H9 (cell line): ENCODE measurements at regions not wholly inside any gene's neighbourhood (a gene's known extent, or its start where the extent isn't known, plus 50 kb on each side); places are given as distances from the start of the nearest gene placed in this dataset.

Experiments
- DNase-seq: peaks from one replicate; pipeline ENCODE4 v3.0.0-alpha.2; 2017
- H2AFZ ChIP-seq: one replicate; pipeline ENCODE4 v1.6.1; 2013; ENCODE audit warnings: mild to moderate bottlenecking, low read length, control low read depth, moderate library complexity
- H2AK5ac ChIP-seq: 2 replicates; pipeline ENCODE4 v1.6.1; 2013; ENCODE audit warnings: low read length, control low read depth, mixed read lengths; ENCODE audit not compliant: insufficient read length
- H2BK120ac ChIP-seq: one replicate; pipeline ENCODE4 v1.6.1; 2013; ENCODE audit warnings: low read depth, mild to moderate bottlenecking, low read length, control low read depth, inconsistent platforms; ENCODE audit not compliant: poor library complexity, severe bottlenecking
- H2BK12ac ChIP-seq: 2 replicates; pipeline ENCODE4 v1.6.1; 2013; ENCODE audit warnings: low read length, control low read depth, mixed read lengths, low read depth; ENCODE audit not compliant: insufficient read length
- H2BK15ac ChIP-seq: 2 replicates; pipeline ENCODE4 v1.6.1; 2013; ENCODE audit warnings: low read depth, low read length, control low read depth
- H2BK20ac ChIP-seq: one replicate; pipeline ENCODE4 v1.6.1; 2013; ENCODE audit warnings: low read depth, mild to moderate bottlenecking, low read length, control low read depth, inconsistent platforms; ENCODE audit not compliant: poor library complexity, severe bottlenecking
- H2BK5ac ChIP-seq: 2 replicates; pipeline ENCODE4 v1.6.1; 2013; ENCODE audit warnings: low read length, control low read depth, mixed read lengths; ENCODE audit not compliant: insufficient read length
- H3K14ac ChIP-seq: 2 replicates; pipeline ENCODE4 v1.6.1; 2013; ENCODE audit warnings: low read length, control low read depth; ENCODE audit not compliant: insufficient read depth
- H3K18ac ChIP-seq: 2 replicates; pipeline ENCODE4 v1.6.1; 2013; ENCODE audit warnings: low read depth, mild to moderate bottlenecking, mixed read lengths, low read length, control low read depth; ENCODE audit not compliant: insufficient read length
- H3K23ac ChIP-seq: 2 replicates; pipeline ENCODE4 v1.6.1; 2013; ENCODE audit warnings: low read length, control low read depth, mixed read lengths, low read depth; ENCODE audit not compliant: insufficient read length
- H3K23me2 ChIP-seq: 2 replicates; pipeline ENCODE4 v1.6.1; 2013; ENCODE audit warnings: low read depth, mild to moderate bottlenecking, mixed read lengths, low read length, control low read depth; ENCODE audit not compliant: insufficient read length, poor library complexity, severe bottlenecking
- H3K27ac ChIP-seq: 2 replicates; pipeline ENCODE4 v1.5.1; 2013; ENCODE audit warnings: low read length, control low read depth, mixed read lengths, low read depth; ENCODE audit not compliant: insufficient read length
- H3K27me3 ChIP-seq: 2 replicates; pipeline ENCODE4 v1.6.1; 2013; ENCODE audit warnings: low read length, control low read depth, inconsistent platforms; ENCODE audit not compliant: insufficient read depth
- H3K4ac ChIP-seq: 2 replicates; pipeline ENCODE4 v1.6.1; 2013; ENCODE audit warnings: low read depth, mild to moderate bottlenecking, control low read depth, inconsistent platforms, low read length, moderate library complexity
- H3K4me1 ChIP-seq: 2 replicates; pipeline ENCODE4 v1.6.1; 2013; ENCODE audit warnings: low read length, control low read depth, inconsistent platforms; ENCODE audit not compliant: insufficient read depth
- H3K4me2 ChIP-seq: 2 replicates; pipeline ENCODE4 v1.6.1; 2013; ENCODE audit warnings: low read length, control low read depth, mixed read lengths; ENCODE audit not compliant: insufficient read length, insufficient read depth
- H3K56ac ChIP-seq: 2 replicates; pipeline ENCODE4 v1.6.1; 2013; ENCODE audit warnings: low read depth, mild to moderate bottlenecking, mixed read lengths, low read length, control low read depth; ENCODE audit not compliant: insufficient read length
- H3K79me1 ChIP-seq: 2 replicates; pipeline ENCODE4 v1.6.1; 2013; ENCODE audit warnings: low read depth, mild to moderate bottlenecking, moderate library complexity, low read length, control low read depth, inconsistent platforms; ENCODE audit not compliant: insufficient read depth, poor library complexity, severe bottlenecking
- H3K79me2 ChIP-seq: 2 replicates; pipeline ENCODE4 v1.6.1; 2013; ENCODE audit warnings: low read length, control low read depth, inconsistent platforms; ENCODE audit not compliant: insufficient read depth
- H3K9ac ChIP-seq: 2 replicates; pipeline ENCODE4 v1.6.1; 2013; ENCODE audit warnings: low read length, control low read depth, mixed read lengths; ENCODE audit not compliant: insufficient read length; ENCODE audit errors: extremely low read depth
- H3K9me3 ChIP-seq: one replicate; pipeline ENCODE4 v1.6.1; 2013; ENCODE audit warnings: low read depth, low read length, inconsistent platforms; ENCODE audit not compliant: control insufficient read depth
- H3T11ph ChIP-seq: one replicate; pipeline ENCODE4 v1.6.1; 2013; ENCODE audit warnings: mild to moderate bottlenecking, low read length, control low read depth, inconsistent platforms
- H4K20me1 ChIP-seq: one replicate; pipeline ENCODE4 v1.6.1; 2013; ENCODE audit not compliant: control insufficient read depth, insufficient read length, insufficient read depth
- H4K5ac ChIP-seq: 2 replicates; pipeline ENCODE4 v1.6.1; 2013; ENCODE audit warnings: low read depth, mild to moderate bottlenecking, mixed read lengths, low read length, control low read depth; ENCODE audit not compliant: insufficient read length
- H4K8ac ChIP-seq: replicated peaks from 2 replicates; pipeline ENCODE4 v1.6.1; 2013; ENCODE audit warnings: low read length, control low read depth, mixed read lengths, low read depth; ENCODE audit not compliant: insufficient read length
- H4K91ac ChIP-seq: 2 replicates; pipeline ENCODE4 v1.6.1; 2013; ENCODE audit warnings: low read depth, mild to moderate bottlenecking, moderate library complexity, mixed read lengths, low read length, control low read depth; ENCODE audit not compliant: insufficient read length
- H3K27ac Mint-ChIP-seq, 3 experiments: 2 replicates in 2 of 3; 3 replicates in 1 of 3; pipeline ENCODE4 v1.8.0; 2020 to 2021; ENCODE audit warnings: mixed read lengths in 3 of 3, mild to moderate bottlenecking in 1 of 3, moderate library complexity in 1 of 3
- H3K27me3 Mint-ChIP-seq: 2 replicates; pipeline ENCODE4 v1.8.0; 2021; ENCODE audit warnings: low read depth, mild to moderate bottlenecking, moderate library complexity, mixed read lengths
- H3K36me3 Mint-ChIP-seq, 3 experiments: 2 replicates in 2 of 3; 3 replicates in 1 of 3; pipeline ENCODE4 v1.8.0; 2020 to 2021; ENCODE audit warnings: low read depth in 3 of 3, mixed read lengths in 3 of 3; ENCODE audit not compliant: insufficient read depth in 1 of 3
- H3K4me1 Mint-ChIP-seq, 2 experiments: 2 replicates each; pipeline ENCODE4 v1.8.0; 2020; ENCODE audit warnings: mixed read lengths in 2 of 2
- H3K4me3 Mint-ChIP-seq, 2 experiments: 2 replicates in 1 of 2; 3 replicates in 1 of 2; pipeline ENCODE4 v1.8.0; 2020 to 2021; ENCODE audit warnings: mild to moderate bottlenecking in 2 of 2, mixed read lengths in 2 of 2, moderate library complexity in 1 of 2
- H3K9me3 Mint-ChIP-seq, 2 experiments: 2 replicates in 1 of 2; 3 replicates in 1 of 2; pipeline ENCODE4 v1.8.0; 2020; ENCODE audit warnings: mild to moderate bottlenecking in 2 of 2, mixed read lengths in 2 of 2, moderate library complexity in 1 of 2
- WGBS: extraction: QIAGEN DNeasy Blood & Tissue Kit; methylation state at CpG from one replicate; pipeline ENCODE4 v1.1.7; 2013; ENCODE audit warnings: missing lambda C conversion rate, low lambda C conversion rate, mixed read lengths; ENCODE audit not compliant: insufficient read length; ENCODE audit errors: extremely low coverage; 5-methylcytosine and 5-hydroxymethylcytosine counted together
- TF ChIP-seq, protein P1 (sequence below): fragments of 200-600 bp; sonication (generic); conservative IDR thresholded peaks from 3 replicates; pipeline ENCODE4 v1.8.0; 2021; ENCODE audit warnings: antibody characterized with exemption, mild to moderate bottlenecking

DNA sequence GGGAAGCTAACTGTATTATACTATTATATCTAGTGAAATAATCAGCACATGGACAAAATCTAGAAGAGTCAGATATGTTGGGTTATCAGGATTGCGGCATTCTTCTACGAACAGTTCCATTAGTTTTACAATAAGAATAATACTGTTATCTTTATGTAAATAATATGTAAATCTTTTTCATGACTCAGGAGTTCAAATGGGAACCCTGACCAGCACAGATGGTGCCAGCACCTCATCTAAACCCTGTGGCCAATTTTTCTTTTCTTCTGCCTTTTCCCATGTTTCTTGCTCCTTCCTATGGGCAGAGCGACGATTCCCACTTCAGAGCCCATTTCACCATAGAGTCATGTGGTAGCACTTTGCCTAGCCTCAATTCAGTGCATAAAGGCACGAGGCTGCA, 68.4 kb upstream of the CYP2D6 start:
- no peak overlapping the region for H3K4me3 Mint-ChIP-seq
- Histone ChIP-seq H3K27me3 (no peaks in the 10 kb centered on the region), H3K27ac (no peak overlapping the region), H3K23me2 (no peaks in the 10 kb centered on the region), H4K8ac (no peak overlapping the region), H3K14ac (no peak overlapping the region), H2AK5ac (no peak overlapping the region), H3K56ac (no peak overlapping the region), H2BK20ac (no peak overlapping the region), H2BK12ac (no peak overlapping the region), H3K79me1 (peaks cover 18% of the 10 kb centered on the region), H3K9me3 (no peaks in the 10 kb centered on the region), H3K23ac (no peak overlapping the region), H4K20me1 (no peaks in the 10 kb centered on the region), H4K5ac (no peak overlapping the region), H3K79me2 (peaks cover 19% of the 10 kb centered on the region; the same call in 1 of the 2 replicates), H4K91ac (no peak overlapping the region), H3K18ac (no peak overlapping the region), H2BK120ac (no peak overlapping the region), H3T11ph (no peak overlapping the region), H2AFZ (no peak overlapping the region), H3K4me1 (peaks cover 2% of the 10 kb centered on the region), H2BK5ac (no peak overlapping the region), H3K4me2 (no peak overlapping the region), H2BK15ac (no peak overlapping the region), H3K4ac (no peak overlapping the region), H3K9ac (no peak overlapping the region)
- DNase-seq: no peak
- no CpG with 5 or more reads among the region's 5 CpGs for WGBS
- H3K27ac Mint-ChIP-seq: no peak overlapping the region
- H3K9me3 Mint-ChIP-seq: no peaks in the 10 kb centered on the region; a peak in 1 of 5 replicates
- peaks cover 39 to 42% of the 10 kb centered on the region in 2 experiments for H3K4me1 Mint-ChIP-seq
- peaks cover 15 to 26% (median 21%) of the 10 kb centered on the region in 3 experiments for H3K36me3 Mint-ChIP-seq
- TF ChIP-seq, protein P1, sequence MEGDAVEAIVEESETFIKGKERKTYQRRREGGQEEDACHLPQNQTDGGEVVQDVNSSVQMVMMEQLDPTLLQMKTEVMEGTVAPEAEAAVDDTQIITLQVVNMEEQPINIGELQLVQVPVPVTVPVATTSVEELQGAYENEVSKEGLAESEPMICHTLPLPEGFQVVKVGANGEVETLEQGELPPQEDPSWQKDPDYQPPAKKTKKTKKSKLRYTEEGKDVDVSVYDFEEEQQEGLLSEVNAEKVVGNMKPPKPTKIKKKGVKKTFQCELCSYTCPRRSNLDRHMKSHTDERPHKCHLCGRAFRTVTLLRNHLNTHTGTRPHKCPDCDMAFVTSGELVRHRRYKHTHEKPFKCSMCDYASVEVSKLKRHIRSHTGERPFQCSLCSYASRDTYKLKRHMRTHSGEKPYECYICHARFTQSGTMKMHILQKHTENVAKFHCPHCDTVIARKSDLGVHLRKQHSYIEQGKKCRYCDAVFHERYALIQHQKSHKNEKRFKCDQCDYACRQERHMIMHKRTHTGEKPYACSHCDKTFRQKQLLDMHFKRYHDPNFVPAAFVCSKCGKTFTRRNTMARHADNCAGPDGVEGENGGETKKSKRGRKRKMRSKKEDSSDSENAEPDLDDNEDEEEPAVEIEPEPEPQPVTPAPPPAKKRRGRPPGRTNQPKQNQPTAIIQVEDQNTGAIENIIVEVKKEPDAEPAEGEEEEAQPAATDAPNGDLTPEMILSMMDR: no peak
- no peaks in the 10 kb centered on the region; the same call in 1 of the 2 replicates for H3K27me3 Mint-ChIP-seq
